GM12872 (cell line): ENCODE measurements at regions not wholly inside any gene's neighbourhood (a gene's known extent, or its start where the extent isn't known, plus 50 kb on each side); places are given as distances from the start of the nearest gene placed in this dataset.

ENCODE experiments used
- CTCF ChIP-seq: IDR thresholded peaks from 3 replicates; pipeline ENCODE4 v1.5.1; 2011; ENCODE audit warnings: low read depth, mild to moderate bottlenecking, low read length, moderate library complexity; ENCODE audit not compliant: insufficient read depth

- TF ChIP-seq CTCF, result no peak
Measured at GRCh38 chr21:23003951-23004350, 2005.7 kb downstream of the NCAM2 start.

DNA sequence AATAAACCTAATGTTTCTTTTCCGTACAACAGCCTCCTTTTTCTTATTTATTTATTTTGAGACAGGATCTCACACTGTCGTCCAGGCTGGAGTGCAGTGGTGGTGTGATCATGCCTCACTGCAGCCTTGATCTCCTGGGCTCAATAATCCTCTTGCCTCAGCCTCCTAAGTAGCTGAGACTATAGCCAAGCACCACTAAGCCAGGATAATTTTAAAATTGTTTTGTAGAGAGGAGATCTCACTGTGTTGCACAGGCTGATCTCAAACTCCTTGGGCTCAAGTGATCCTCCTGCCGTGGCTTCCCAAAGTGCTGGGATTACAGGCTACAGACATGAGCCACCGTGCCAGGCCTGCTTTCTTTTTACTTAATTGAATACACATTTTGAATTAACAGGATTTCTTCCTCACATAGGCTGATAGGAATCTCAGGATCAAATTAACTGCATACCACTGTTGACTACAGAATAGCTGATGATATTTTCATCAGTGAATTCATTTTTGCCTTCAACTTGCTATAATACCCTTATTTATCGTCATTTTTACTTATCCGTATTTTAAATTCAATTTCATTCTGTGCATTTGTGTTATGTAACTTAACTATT, 2010.5 kb downstream of the NCAM2 start:
- TF ChIP-seq CTCF, result no peak

DNA sequence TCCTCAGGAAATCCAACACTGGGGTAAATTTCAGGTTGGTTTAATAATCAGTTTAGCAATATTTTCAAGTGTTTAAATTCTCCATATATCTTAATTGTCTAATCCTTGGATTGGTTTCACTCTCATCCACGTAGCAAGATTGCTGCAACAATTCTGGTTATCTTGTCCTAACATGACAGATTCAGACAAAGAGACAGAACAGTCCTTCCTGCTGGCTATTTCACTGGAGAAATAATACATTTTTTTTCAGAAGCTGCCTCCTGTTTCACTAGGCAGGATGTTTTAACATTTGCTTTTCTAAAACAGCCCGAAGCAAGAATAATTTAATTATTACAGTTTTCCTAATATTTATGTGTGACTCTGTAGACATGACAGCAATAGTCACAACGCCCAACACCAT, 2011.2 kb downstream of the NCAM2 start:
- no peak for TF ChIP-seq CTCF

DNA sequence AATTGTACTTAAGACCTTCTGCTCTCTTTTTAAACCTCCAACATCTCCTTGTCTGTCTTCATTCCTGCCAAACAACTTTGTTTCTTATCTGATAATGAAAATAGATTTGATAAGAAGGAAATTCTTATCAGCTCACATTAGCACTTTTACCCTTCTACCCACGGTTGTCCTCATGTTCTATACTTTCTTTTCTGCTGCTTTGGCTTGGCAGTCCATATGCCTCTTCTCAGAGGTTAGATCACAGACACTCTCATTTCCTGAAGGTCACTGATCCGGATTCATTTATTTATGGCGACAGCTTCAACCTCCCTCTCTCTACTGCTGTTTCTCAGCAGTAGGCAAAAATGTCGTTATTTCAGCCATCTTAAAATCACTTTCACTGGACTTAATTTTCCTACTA, 2015.8 kb downstream of the NCAM2 start:
- no peak for TF ChIP-seq CTCF

- no peak for TF ChIP-seq CTCF
Measured at GRCh38 chr21:23016617-23017016, 2018.4 kb downstream of the NCAM2 start.

GRCh38 chr21:23017989-23018388, 2019.8 kb downstream of the NCAM2 start:
- no peak for TF ChIP-seq CTCF

DNA sequence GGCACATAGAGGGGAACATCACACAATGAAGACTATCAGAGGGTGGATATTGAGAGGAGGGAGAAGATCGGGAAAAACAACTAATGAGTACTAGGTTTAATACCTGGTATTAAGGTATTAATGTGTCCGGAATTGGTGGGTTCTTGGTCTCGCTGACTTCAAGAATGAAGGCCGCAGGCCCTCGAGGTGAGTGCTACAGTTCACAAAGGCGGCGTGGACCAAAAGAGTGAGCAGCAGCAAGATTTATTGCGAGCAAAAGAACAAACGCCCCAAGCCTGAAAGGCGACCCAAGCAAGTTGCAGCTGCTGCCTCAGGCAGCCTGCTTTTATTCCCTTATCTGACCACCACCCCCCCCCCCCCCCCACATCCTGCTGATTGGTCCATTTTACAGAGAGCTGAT, 2022.8 kb downstream of the NCAM2 start:
- no peak for TF ChIP-seq CTCF

DNA sequence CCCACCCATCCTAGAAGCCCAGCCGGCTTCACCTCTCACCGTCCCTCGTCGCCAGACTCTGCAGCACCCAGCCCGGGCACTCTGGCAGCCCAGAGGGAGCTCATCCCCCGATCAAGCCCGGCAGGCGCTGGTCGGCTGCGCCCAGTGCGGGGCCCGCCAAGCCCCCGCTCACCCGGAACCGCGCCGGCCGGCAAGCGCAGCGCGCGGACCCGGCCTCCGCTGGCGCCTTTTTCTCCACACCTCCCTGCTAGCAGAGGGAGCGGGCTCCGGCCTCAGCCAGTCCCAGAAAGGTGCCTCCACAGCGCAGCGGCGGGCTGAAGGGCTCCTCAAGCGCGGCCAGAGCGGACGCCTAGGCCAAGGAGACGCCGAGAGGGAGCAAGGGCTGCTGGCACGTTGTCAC, 2023.3 kb downstream of the NCAM2 start:
- no peak for TF ChIP-seq CTCF
